ENCODE measurements at regions not wholly inside any gene's neighbourhood (a gene's known extent, or its start where the extent isn't known, plus 50 kb on each side); places are given as distances from the start of the nearest gene placed in this dataset.

- no peak for DNase-seq
Measured at GRCh38 chr6:93621442-93621841, 202.1 kb upstream of the EPHA7 start.

DNA sequence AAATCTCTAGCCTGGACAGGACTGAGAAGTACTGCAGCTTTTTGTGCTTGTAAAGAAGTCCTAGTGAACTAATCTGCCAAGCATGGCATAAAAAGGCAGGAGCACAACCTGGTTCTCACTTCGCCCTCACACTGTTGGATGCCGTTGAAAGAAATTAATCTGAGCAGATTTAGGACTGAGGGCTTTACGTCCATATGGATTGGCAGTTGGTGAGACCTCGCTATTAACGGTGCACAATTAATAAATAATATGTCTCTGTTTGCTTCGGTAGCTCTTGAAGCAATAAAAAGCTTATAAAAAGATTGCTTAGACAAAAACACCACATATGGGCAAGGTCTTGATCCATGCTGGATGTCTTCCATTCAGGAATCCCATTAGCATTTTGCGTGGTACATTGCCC is 185.6 kb upstream of the EPHA7 start:
- no peak for DNase-seq

GRCh38 chr6:93592417-93592816 is 173.1 kb upstream of the EPHA7 start:
- no peak for DNase-seq

- DNase-seq = no peak
Measured at GRCh38 chr6:93586306-93586705, 166.9 kb upstream of the EPHA7 start.

DNA sequence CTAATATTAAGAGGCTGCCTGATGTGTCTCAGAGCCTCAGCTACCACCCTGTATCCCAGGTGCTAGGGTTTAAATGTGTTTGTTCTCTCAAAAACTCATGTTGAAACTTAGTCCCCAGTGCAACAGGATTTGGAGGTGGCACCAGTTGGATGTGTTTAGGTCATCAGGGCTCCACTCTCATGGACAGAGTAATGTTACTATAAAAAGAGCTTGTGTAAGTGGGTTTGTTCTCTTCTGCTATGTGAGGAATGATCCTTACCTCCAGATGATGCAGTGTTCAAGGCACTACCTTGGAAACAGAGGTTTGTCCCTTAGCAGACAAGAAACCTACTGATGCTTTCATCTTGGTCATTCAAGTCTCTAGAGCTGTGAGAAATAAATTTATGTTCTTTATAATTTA is 164.9 kb upstream of the EPHA7 start:
- DNase-seq = no peak

- no peak for DNase-seq
Measured at GRCh38 chr6:93581371-93581770, 162.0 kb upstream of the EPHA7 start.

DNA sequence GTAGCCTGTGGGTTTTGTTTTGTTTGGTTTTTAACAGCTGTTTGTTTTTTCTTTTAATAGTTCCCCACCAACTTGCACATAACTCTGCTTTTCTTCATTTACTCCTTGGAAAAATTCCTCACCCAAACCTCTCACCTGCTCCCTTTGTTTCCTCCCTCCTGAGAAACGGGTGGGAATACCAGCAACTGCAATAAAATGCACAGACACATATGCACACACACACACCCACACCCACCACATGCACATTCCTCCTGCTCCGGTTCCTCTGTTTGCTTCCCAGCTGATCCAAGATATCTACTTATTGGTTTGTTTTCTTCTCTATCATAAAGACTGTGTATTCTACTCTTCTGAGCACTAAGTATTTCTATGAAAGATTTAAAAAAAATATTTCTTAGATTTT is 161.1 kb upstream of the EPHA7 start:
- DNase-seq = no peak

- DNase-seq = no peak
Measured at GRCh38 chr6:93575495-93576267, 156.3 kb upstream of the EPHA7 start.

GRCh38 chr6:93574299-93574698 is 154.9 kb upstream of the EPHA7 start:
- DNase-seq = no peak

GRCh38 chr6:93571346-93571745 is 152.0 kb upstream of the EPHA7 start:
- no peak for DNase-seq

- no peak for DNase-seq
Measured at GRCh38 chr6:93568169-93568568, 148.8 kb upstream of the EPHA7 start.

- DNase-seq = no peak
Measured at GRCh38 chr6:93567164-93567563, 147.8 kb upstream of the EPHA7 start.

DNA sequence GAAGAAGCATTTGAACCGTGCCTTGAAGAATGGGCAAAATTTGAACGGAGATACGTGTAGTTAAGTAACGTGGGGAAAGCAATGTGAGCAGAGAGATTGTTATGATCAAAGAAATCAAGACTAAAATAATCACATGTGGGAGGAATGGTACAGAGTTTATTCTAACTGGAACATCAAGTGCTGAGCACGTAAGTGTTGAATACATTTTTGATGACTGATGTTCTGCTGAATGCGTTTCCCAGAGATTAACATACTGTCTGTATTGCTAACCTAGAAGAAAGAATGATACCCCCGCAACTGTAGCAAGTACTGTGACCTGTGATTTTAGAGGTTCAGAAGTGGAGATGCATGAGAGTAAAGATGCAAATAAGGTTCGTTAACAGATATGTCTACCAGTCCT is 146.9 kb upstream of the EPHA7 start:
- no peak for DNase-seq

DNA sequence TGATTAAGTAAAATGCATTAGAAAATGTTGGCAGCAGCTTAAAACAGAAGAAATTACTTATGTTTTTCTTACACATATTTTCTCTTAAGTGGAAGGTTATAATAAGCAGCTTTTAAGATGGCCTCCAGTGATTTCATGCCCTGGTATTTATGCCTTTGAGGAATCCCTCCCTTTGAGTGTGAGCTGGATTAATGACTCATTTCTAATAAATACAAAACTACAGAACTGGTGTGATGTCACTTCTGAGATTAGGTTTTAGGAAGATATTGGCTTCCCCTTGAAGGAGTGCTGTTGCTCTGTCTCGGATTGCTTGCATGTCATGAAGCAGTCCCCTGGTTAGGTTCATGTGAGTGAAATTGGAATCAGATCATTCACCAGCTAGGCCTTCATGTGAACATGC is 143.2 kb upstream of the EPHA7 start:
- no peak for DNase-seq

- DNase-seq = no peak
Measured at GRCh38 chr6:93555292-93555691, 135.9 kb upstream of the EPHA7 start.

DNA sequence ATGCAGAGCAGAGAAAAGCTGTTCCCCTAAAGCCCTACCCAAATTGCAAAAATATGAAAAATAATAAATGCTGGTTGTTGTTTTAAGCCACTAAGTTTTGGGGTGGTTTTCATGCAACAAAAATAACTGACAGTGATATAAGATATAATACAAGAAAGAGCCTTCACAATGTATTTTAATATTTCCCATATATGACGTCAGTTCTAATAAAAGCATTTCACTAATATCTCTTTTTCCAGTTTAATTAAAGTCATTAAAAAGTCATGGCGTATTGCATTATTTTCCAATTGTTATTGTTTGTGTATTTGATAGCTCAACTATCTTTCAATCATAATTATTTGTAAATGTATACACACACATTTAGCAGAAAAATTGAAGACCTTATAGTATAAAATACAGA is 134.7 kb upstream of the EPHA7 start:
- no peak for DNase-seq

GRCh38 chr6:93550551-93551276 is 131.4 kb upstream of the EPHA7 start:
- no peak for DNase-seq

- DNase-seq = no peak
Measured at GRCh38 chr6:93549868-93550267, 130.5 kb upstream of the EPHA7 start.

DNA sequence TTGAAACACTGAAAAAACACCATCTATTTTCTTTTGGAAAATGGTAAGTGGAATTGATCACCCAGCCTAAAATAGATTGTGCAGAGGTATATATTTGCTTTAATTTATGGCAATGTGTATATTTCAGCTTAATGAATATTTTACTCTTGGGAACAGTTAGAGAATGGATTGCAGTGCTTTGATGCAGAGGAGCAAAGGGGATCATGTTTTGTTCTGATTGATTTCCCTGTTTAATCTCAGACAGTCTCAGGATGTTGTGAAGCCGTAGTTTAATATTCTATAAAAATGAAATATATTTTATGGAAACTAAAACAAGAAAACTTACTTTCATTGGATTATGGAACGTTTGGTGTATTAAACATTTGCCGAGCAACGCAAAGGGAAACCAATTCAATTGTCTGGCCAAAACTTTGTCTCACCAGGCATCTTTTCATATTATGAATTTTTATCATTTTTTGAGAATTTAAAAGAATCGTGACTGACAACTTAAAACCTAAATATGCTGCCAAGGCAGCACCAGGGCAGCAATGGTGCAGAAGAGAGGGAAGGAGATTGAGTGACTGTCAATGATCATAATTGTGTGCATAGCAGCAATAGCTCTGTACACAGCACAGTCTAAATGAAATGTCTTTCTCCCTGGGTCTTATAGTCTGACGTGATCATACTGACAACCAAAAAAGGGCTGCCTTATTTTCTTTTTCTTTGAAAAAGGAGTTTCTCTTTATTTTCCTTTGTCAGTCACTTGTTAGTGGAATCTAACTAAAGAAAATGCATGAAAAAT is 105.5 kb upstream of the EPHA7 start:
- DNase-seq = no peak

- DNase-seq = no peak
Measured at GRCh38 chr6:93523365-93523764, 104.0 kb upstream of the EPHA7 start.

DNA sequence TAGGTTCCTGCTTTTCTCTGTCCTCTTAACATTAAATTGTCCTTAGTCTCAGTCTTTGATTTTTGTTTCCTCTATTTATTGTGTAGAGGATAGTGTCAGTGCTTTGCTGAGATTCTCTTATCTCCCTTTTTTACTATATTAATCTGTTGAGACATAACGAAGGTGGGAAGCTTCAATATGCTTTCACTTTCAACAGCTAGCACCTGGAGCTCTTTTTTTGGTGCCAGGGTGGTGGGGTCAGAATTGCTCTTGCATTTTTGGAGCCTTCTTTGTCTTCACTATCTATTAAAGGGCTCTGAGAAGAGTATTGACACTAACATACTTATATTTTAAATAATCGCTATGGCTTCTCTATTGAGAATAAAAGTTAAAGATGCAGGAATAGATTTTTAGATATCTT is 97.1 kb upstream of the EPHA7 start:
- DNase-seq = no peak

GRCh38 chr6:93515736-93516135 is 96.4 kb upstream of the EPHA7 start:
- DNase-seq = no peak

GRCh38 chr6:93498713-93499112 is 79.4 kb upstream of the EPHA7 start:
- no peak for DNase-seq

DNA sequence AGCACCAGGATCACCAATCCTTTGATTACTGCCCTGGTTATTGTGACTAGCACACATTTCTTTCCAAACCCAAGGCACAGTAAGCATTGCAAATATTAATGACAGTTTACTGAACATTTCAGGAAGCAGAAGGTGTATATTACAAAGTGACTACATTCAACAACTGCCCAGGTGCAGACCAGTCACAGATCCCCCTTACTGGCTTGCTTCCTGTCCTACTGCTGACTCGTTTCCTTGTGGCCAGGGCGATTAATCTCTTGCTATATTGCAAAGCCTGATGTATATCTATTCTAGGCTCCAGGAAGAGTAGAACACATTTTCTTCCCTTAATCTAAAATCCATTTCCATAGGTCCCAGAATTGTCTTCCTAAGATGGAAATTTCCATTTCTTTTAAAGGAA is 77.2 kb upstream of the EPHA7 start:
- DNase-seq = no peak
